ENCODE measurements at regions not wholly inside any gene's neighbourhood (a gene's known extent, or its start where the extent isn't known, plus 50 kb on each side); places are given as distances from the start of the nearest gene placed in this dataset.
"Not testable (repeated sequence)": the region's sequence is repeated elsewhere in the genome, so short reads cannot be mapped to it uniquely, and the experiment has no call there.

- Histone ChIP-seq H3K27ac (no peak overlapping the region), H3K9me3 (no peaks in the 10 kb centered on the region), H3K27me3 (replicated peaks in 1 of 7) (no peaks in the 10 kb centered on the region), H3K4me3 (no peak overlapping the region), H3K36me3 (no peaks in the 10 kb centered on the region), H3K4me1 (no peaks in the 10 kb centered on the region)
- TF ChIP-seq POLR2AphosphoS5 (IDR thresholded peaks at IDR 0.05) (no peak), CTCF (IDR thresholded peaks at IDR 0.05 in 8 of 11, conservative IDR thresholded peaks at IDR 0.05 in 3 of 11) (no peak), POLR2A (IDR thresholded peaks at IDR 0.05) (no peak)
- WGBS, 5 donors, result 87 to 100% (median 94%) methylated on average over 1 of the region's 1 CpG; no CpG with 5 or more reads in 1 of the 5 donors
- no peak for DNase-seq
- intact Hi-C loops (cut with DNase I; ENCODE audit: low total_unique reads), result no loop called here
Observed at GRCh38 chr4:82247629-82248028, 126.2 kb downstream of the HNRNPD start.

- H3K4me3 ChIP-seq, result no peak overlapping the region
- no peaks in the 10 kb centered on the region for H3K4me1 ChIP-seq
- DNase-seq, result no peak
- H3K27me3 ChIP-seq (replicated peaks in 1 of 7), result no peaks in the 10 kb centered on the region
- intact Hi-C loops (cut with DNase I; ENCODE audit: low total_unique reads), result no loop called here
- H3K27ac ChIP-seq, result no peak overlapping the region
- TF ChIP-seq POLR2AphosphoS5 (IDR thresholded peaks at IDR 0.05) (no peak), POLR2A (IDR thresholded peaks at IDR 0.05) (no peak), CTCF (IDR thresholded peaks at IDR 0.05 in 8 of 11, conservative IDR thresholded peaks at IDR 0.05 in 3 of 11) (no peak)
- WGBS, 5 donors, result 66 to 74% (median 72%) methylated on average over 3 of the region's 3 CpGs
- H3K9me3 ChIP-seq, result no peaks in the 10 kb centered on the region
- no peaks in the 10 kb centered on the region for H3K36me3 ChIP-seq
Observed at GRCh38 chr4:82247171-82247570, 126.6 kb downstream of the HNRNPD start.

- no peak overlapping the region for H3K4me3 ChIP-seq
- TF ChIP-seq POLR2A (IDR thresholded peaks at IDR 0.05) (no peak), POLR2AphosphoS5 (IDR thresholded peaks at IDR 0.05) (no peak), CTCF (IDR thresholded peaks at IDR 0.05 in 8 of 11, conservative IDR thresholded peaks at IDR 0.05 in 3 of 11) (no peak)
- 80 to 100% (median 92%) methylated on average over 2 of the region's 2 CpGs for WGBS, 5 donors
- peaks cover 0 to 5% (median 0%) of the 10 kb centered on the region in 8 donors for H3K9me3 ChIP-seq
- H3K27ac ChIP-seq, result no peak overlapping the region
- no peaks in the 10 kb centered on the region for H3K4me1 ChIP-seq
- H3K27me3 ChIP-seq (replicated peaks in 1 of 7), result no peaks in the 10 kb centered on the region
- DNase-seq, result no peak
- no peaks in the 10 kb centered on the region for H3K36me3 ChIP-seq
- intact Hi-C loops (cut with DNase I; ENCODE audit: low total_unique reads), result no loop called here
Observed at GRCh38 chr4:82241534-82241933, 132.3 kb downstream of the HNRNPD start.

GRCh38 chr4:82240410-82240809, 133.4 kb downstream of the HNRNPD start:
- intact Hi-C loops (cut with DNase I; ENCODE audit: low total_unique reads), result no loop called here
- no peaks in the 10 kb centered on the region for H3K36me3 ChIP-seq
- no peaks in the 10 kb centered on the region for H3K27me3 ChIP-seq (replicated peaks in 1 of 7)
- TF ChIP-seq POLR2A (IDR thresholded peaks at IDR 0.05), result no peak
- no peak for TF ChIP-seq POLR2AphosphoS5 (IDR thresholded peaks at IDR 0.05)
- TF ChIP-seq CTCF (IDR thresholded peaks at IDR 0.05 in 8 of 11, conservative IDR thresholded peaks at IDR 0.05 in 3 of 11), result no peak
- 88 to 95% (median 89%) methylated on average over 7 of the region's 7 CpGs for WGBS, 5 donors
- H3K4me1 ChIP-seq, result no peaks in the 10 kb centered on the region
- no peak overlapping the region for H3K27ac ChIP-seq
- no peak overlapping the region for H3K4me3 ChIP-seq
- no peak for DNase-seq
- H3K9me3 ChIP-seq, result peaks cover 0 to 5% (median 0%) of the 10 kb centered on the region in 8 donors

- H3K4me1 ChIP-seq; H3K36me3 ChIP-seq; DNase-seq; H3K27me3 ChIP-seq (replicated peaks in 1 of 7); H3K9me3 ChIP-seq; H3K4me3 ChIP-seq; H3K27ac ChIP-seq; intact Hi-C loops (cut with DNase I; ENCODE audit: low total_unique reads): not testable (repeated sequence)
- WGBS, 5 donors, result 73 to 85% (median 81%) methylated on average over 1 of the region's 1 CpG
Observed at GRCh38 chr4:82237142-82237541, 136.6 kb downstream of the HNRNPD start.

Measured in spleen (tissue), 11 donors.